MCF 10A (cell line): ENCODE measurements at regions not wholly inside any gene's neighbourhood (a gene's known extent, or its start where the extent isn't known, plus 50 kb on each side); places are given as distances from the start of the nearest gene placed in this dataset.
A peak's percentile ranks its signal among the peaks of the same experiment; 100 is the strongest.

Experiments
- BruUV-seq: library from RNA; stranded (reverse); fragments of 400-500 nt; replicated peaks from 2 replicates; lab custom pipeline; 2021; lab: Mats Ljungman, UMichigan
- CTCF ChIA-PET: fragments of 300-600 bp; sonication (Branson Sonifier 250); formaldehyde crosslinking; extraction: SDS; loops from one replicate; lab custom pipeline; 2021; ENCODE audit warnings: antibody characterized with exemption, inconsistent platforms; lab: Yijun Ruan, JAX
- POLR2A ChIA-PET: fragments of 300-600, 350-650 bp; sonication (Branson Sonifier 250); formaldehyde crosslinking; extraction: SDS; loops from one replicate; lab custom pipeline; 2020; ENCODE audit warnings: antibody characterized with exemption, inconsistent platforms; lab: Yijun Ruan, JAX
- DNase-seq: peaks from one replicate; pipeline ENCODE4 v3.0.0-alpha.2; 2018; ENCODE audit not compliant: unreplicated experiment
- H3K27ac Mint-ChIP-seq: one replicate; pipeline ENCODE4 v1.8.0; 2022; ENCODE audit warnings: mild to moderate bottlenecking, low read depth, mixed read lengths; ENCODE audit not compliant: unreplicated experiment
- H3K27me3 Mint-ChIP-seq: one replicate; pipeline ENCODE4 v1.8.0; 2022; ENCODE audit warnings: mixed read lengths; ENCODE audit not compliant: insufficient read depth, unreplicated experiment
- H3K36me3 Mint-ChIP-seq: one replicate; pipeline ENCODE4 v1.8.0; 2022; ENCODE audit warnings: mild to moderate bottlenecking, moderate library complexity, mixed read lengths; ENCODE audit not compliant: insufficient read depth, unreplicated experiment
- H3K4me1 Mint-ChIP-seq: one replicate; pipeline ENCODE4 v1.8.0; 2022; ENCODE audit warnings: mixed read lengths; ENCODE audit not compliant: insufficient read depth, unreplicated experiment
- H3K4me3 Mint-ChIP-seq: one replicate; pipeline ENCODE4 v1.8.0; 2022; ENCODE audit warnings: mild to moderate bottlenecking, moderate library complexity, mixed read lengths; ENCODE audit not compliant: unreplicated experiment
- H3K9me3 Mint-ChIP-seq: one replicate; pipeline ENCODE4 v1.8.0; 2022; ENCODE audit warnings: mixed read lengths; ENCODE audit not compliant: unreplicated experiment
- CTCF ChIP-seq: fragments of 200-600 bp; IDR thresholded peaks from one replicate; pipeline ENCODE4 v1.8.0; 2022; ENCODE audit warnings: antibody characterized with exemption, mild to moderate bottlenecking; ENCODE audit not compliant: unreplicated experiment
- intact Hi-C: fragments of 100-400 bp; cut with micrococcal nuclease; formaldehyde crosslinking; loops from 2 replicates; pipeline ENCODE4 v1.14.1; 2022

- ChIA-PET CTCF (no interaction called here), POLR2A (interaction anchor here (0.7 kb wide), 1 partner anchor 162 kb away, joined by 3 read pairs; no protein-coding TSS in a partner anchor)
- Mint-ChIP-seq H3K27ac (no peak overlapping the region), H3K36me3 (no peaks in the 10 kb centered on the region), H3K4me1 (no peaks in the 10 kb centered on the region), H3K4me3 (no peak overlapping the region), H3K27me3 (no peaks in the 10 kb centered on the region), H3K9me3 (peaks cover 7% of the 10 kb centered on the region)
- intact Hi-C loops, result no loop called here
- TF ChIP-seq CTCF, result no peak
- BruUV-seq, result no TSS peak
- no peak for DNase-seq
These were observed 417.2 kb downstream of the TLR4 start for GRCh38 chr9:118121361-118121760.

DNA sequence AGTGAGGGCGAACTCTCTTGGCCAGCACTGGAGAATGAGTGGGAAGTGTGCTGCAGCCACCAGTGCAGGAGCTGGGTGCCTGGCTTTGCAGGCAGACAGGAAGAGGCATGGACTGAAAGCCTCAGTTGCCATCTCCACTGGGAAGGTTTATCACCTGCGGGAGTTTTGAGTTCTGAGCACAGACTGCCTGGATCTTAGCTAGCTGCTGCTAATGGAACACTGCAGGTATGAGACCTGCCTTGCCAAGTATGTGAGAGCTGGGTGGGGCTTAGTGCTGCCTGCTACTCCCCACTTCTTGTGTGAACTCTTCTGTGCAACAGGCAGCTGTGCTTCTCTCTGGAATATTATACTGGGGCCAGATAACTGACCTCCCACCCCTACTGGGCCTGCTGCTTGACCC is 424.1 kb downstream of the TLR4 start:
- H3K36me3 Mint-ChIP-seq, result no peaks in the 10 kb centered on the region
- no peaks in the 10 kb centered on the region for H3K4me1 Mint-ChIP-seq
- H3K27me3 Mint-ChIP-seq, result no peaks in the 10 kb centered on the region
- H3K9me3 Mint-ChIP-seq, result peaks cover 19% of the 10 kb centered on the region
- no peak overlapping the region for H3K4me3 Mint-ChIP-seq
- POLR2A ChIA-PET, result no interaction called here
- CTCF ChIA-PET, result no interaction called here
- DNase-seq, result no peak
- BruUV-seq, result no TSS peak
- intact Hi-C loops, result no loop called here
- TF ChIP-seq CTCF, result no peak
- H3K27ac Mint-ChIP-seq, result no peak overlapping the region

GRCh38 chr9:118129541-118129940 is 425.3 kb downstream of the TLR4 start:
- no peaks in the 10 kb centered on the region for H3K4me1 Mint-ChIP-seq
- no peak overlapping the region for H3K4me3 Mint-ChIP-seq
- H3K27me3 Mint-ChIP-seq, result no peaks in the 10 kb centered on the region
- no peak for TF ChIP-seq CTCF
- POLR2A ChIA-PET, result no interaction called here
- peak; percentile 57 for DNase-seq
- H3K9me3 Mint-ChIP-seq, result peaks cover 24% of the 10 kb centered on the region
- CTCF ChIA-PET, result interaction anchor here (1.2 kb wide), 1 partner anchor 41 kb away, joined by 3 read pairs; no protein-coding TSS in a partner anchor
- intact Hi-C loops, result no loop called here
- BruUV-seq, result no TSS peak
- H3K27ac Mint-ChIP-seq, result no peak overlapping the region
- no peaks in the 10 kb centered on the region for H3K36me3 Mint-ChIP-seq

DNA sequence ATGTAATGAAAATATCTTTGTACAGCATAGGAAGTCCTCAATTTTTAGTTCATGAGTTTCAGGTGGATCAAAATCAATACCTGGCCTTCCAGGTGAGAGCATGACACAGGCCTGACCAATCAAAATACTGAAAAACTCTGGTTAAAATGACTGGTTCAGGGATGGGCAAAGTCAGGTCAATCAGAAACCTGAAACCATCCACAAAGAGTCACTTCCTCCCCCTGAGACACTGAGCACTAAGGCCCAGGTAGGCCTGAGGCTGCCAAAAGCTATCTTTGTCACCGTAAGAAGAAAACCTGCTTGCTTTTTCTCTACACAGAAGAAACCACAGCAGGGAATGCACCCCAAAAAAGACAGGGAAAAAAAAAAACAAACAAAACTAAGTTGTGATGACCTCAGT is 444.8 kb downstream of the TLR4 start:
- CTCF ChIA-PET, result interaction anchor here (1.5 kb wide), 1 partner anchor 21 kb away, joined by 5 read pairs; no protein-coding TSS in a partner anchor
- H3K9me3 Mint-ChIP-seq, result peaks cover 25% of the 10 kb centered on the region

More for the DNA sequence above, 444.8 kb downstream of the TLR4 start:
- H3K4me1 Mint-ChIP-seq, result no peaks in the 10 kb centered on the region
- no peak for TF ChIP-seq CTCF
- BruUV-seq, result no TSS peak
- no peaks in the 10 kb centered on the region for H3K36me3 Mint-ChIP-seq
- DNase-seq, result no peak
- H3K27me3 Mint-ChIP-seq, result no peaks in the 10 kb centered on the region
- no peak overlapping the region for H3K27ac Mint-ChIP-seq
- POLR2A ChIA-PET, result no interaction called here
- H3K4me3 Mint-ChIP-seq, result no peak overlapping the region
- intact Hi-C loops, result no loop called here
